Iris pigment epithelial cell (primary cell): ENCODE measurements at regions not wholly inside any gene's neighbourhood (a gene's known extent, or its start where the extent isn't known, plus 50 kb on each side); places are given as distances from the start of the nearest gene placed in this dataset.
"Not testable (repeated sequence)": the region's sequence is repeated elsewhere in the genome, so short reads cannot be mapped to it uniquely, and the experiment has no call there.

ENCODE experiments used
- DNase-seq: peaks from one replicate; pipeline ENCODE4 v3.0.0-alpha.2; 2011; ENCODE audit warnings: low read depth

- DNase-seq: no peak
These were observed 308.8 kb downstream of the HHIPL2 start for GRCh38 chr1:222239130-222239529.

GRCh38 chr1:222234351-222234750, 313.6 kb downstream of the HHIPL2 start:
- DNase-seq: no peak

GRCh38 chr1:222233444-222234158, 314.3 kb downstream of the HHIPL2 start:
- no peak for DNase-seq

- no peak for DNase-seq
These were observed 315.1 kb downstream of the HHIPL2 start for GRCh38 chr1:222232842-222233241.

GRCh38 chr1:222229672-222230312, 318.1 kb downstream of the HHIPL2 start:
- DNase-seq: no peak

GRCh38 chr1:222225316-222225691, 322.6 kb downstream of the HHIPL2 start:
- DNase-seq: no peak

- no peak for DNase-seq
These were observed 323.1 kb downstream of the HHIPL2 start for GRCh38 chr1:222224636-222225315.

- no peak for DNase-seq
These were observed 323.7 kb downstream of the HHIPL2 start for GRCh38 chr1:222224156-222224555.

GRCh38 chr1:222223010-222223409, 324.9 kb downstream of the HHIPL2 start:
- DNase-seq: no peak

GRCh38 chr1:222216255-222216754, 331.6 kb downstream of the HHIPL2 start:
- no peak for DNase-seq

- no peak for DNase-seq
These were observed 337.1 kb downstream of the HHIPL2 start for GRCh38 chr1:222210776-222211175.

GRCh38 chr1:222204475-222204874, 343.4 kb downstream of the HHIPL2 start:
- no peak for DNase-seq

- no peak for DNase-seq
These were observed 345.1 kb downstream of the HHIPL2 start for GRCh38 chr1:222202831-222203230.

- no peak for DNase-seq
These were observed 351.2 kb downstream of the HHIPL2 start for GRCh38 chr1:222196736-222197135.

GRCh38 chr1:222196288-222196687, 351.6 kb downstream of the HHIPL2 start:
- no peak for DNase-seq

GRCh38 chr1:222195857-222196256, 352.0 kb downstream of the HHIPL2 start:
- no peak for DNase-seq

GRCh38 chr1:222189218-222189617, 358.7 kb downstream of the HHIPL2 start:
- no peak for DNase-seq

- no peak for DNase-seq
These were observed 360.2 kb downstream of the HHIPL2 start for GRCh38 chr1:222187566-222188332.

GRCh38 chr1:222182641-222183040, 365.3 kb downstream of the HHIPL2 start:
- peak; percentile 12 for DNase-seq

- no peak for DNase-seq
These were observed 366.7 kb downstream of the HHIPL2 start for GRCh38 chr1:222181191-222181590.

- not testable (repeated sequence) for DNase-seq
These were observed 370.4 kb downstream of the HHIPL2 start for GRCh38 chr1:222177496-222177895.

GRCh38 chr1:222171005-222171404, 376.9 kb downstream of the HHIPL2 start:
- DNase-seq: peak; percentile 65
